ENCODE measurements at regions not wholly inside any gene's neighbourhood (a gene's known extent, or its start where the extent isn't known, plus 50 kb on each side); places are given as distances from the start of the nearest gene placed in this dataset.

DNA sequence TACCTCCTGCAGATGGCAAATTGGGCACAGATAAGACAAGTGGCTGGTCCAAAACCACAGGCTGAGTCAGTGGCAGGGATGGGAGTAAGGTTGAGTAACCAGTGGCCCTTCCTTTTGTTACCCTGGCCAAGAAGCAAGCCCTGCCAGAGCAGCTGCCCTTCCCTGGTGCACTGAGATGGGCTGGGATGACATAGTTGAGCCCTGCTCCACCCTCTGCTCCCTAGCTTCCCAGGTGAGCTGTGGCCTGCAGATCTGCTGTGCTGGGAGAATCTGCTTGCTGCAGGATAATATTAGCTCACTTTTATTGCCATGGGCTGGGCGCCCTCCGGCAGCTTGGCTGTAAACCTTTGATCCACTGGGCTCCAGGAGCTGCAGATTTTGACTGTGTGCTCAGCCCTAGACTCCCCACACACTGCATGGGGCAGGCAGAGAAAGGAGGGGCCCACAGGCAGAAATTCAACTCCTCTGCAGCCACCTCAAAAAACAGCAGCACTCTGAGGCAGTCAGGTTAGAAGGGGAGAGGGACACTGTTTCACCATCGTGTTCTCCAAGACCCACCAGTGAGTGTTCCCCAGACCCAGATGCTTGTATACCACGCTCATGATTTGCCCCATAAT is 101.8 kb downstream of the CBLN1 start:
- TF ChIP-seq, protein P1, sequence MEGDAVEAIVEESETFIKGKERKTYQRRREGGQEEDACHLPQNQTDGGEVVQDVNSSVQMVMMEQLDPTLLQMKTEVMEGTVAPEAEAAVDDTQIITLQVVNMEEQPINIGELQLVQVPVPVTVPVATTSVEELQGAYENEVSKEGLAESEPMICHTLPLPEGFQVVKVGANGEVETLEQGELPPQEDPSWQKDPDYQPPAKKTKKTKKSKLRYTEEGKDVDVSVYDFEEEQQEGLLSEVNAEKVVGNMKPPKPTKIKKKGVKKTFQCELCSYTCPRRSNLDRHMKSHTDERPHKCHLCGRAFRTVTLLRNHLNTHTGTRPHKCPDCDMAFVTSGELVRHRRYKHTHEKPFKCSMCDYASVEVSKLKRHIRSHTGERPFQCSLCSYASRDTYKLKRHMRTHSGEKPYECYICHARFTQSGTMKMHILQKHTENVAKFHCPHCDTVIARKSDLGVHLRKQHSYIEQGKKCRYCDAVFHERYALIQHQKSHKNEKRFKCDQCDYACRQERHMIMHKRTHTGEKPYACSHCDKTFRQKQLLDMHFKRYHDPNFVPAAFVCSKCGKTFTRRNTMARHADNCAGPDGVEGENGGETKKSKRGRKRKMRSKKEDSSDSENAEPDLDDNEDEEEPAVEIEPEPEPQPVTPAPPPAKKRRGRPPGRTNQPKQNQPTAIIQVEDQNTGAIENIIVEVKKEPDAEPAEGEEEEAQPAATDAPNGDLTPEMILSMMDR (IDR thresholded peaks at IDR 0.05 in 4 of 5, conservative IDR thresholded peaks at IDR 0.05 in 1 of 5) = no peak
- TF ChIP-seq POLR2A (IDR thresholded peaks at IDR 0.05) = no peak

Measured in gastrocnemius medialis (tissue), 4 donors.